GM18868 (cell line): ENCODE measurements at regions not wholly inside any gene's neighbourhood (a gene's known extent, or its start where the extent isn't known, plus 50 kb on each side); places are given as distances from the start of the nearest gene placed in this dataset.

ENCODE experiments used
- ATAC-seq: cut with Tn5 transposase; IDR thresholded peaks from one replicate; pipeline ENCODE4 v1.9.1; 2021; ENCODE audit warnings: mild to moderate bottlenecking, moderate library complexity; ENCODE audit not compliant: unreplicated experiment

GRCh38 chr2:123913143-123913735 lies 111.8 kb upstream of the CNTNAP5 start:
- no peak for ATAC-seq

GRCh38 chr2:123915380-123915779 lies 109.7 kb upstream of the CNTNAP5 start:
- no peak for ATAC-seq

GRCh38 chr2:123916051-123916450 lies 109.0 kb upstream of the CNTNAP5 start:
- ATAC-seq, result no peak

GRCh38 chr2:123916531-123916930 lies 108.6 kb upstream of the CNTNAP5 start:
- no peak for ATAC-seq

GRCh38 chr2:123917241-123917640 lies 107.8 kb upstream of the CNTNAP5 start:
- ATAC-seq, result no peak

GRCh38 chr2:123928358-123928757 lies 96.7 kb upstream of the CNTNAP5 start:
- no peak for ATAC-seq

- no peak for ATAC-seq
Observed at GRCh38 chr2:123935405-123935804, 89.7 kb upstream of the CNTNAP5 start.

GRCh38 chr2:123953846-123954245 lies 71.2 kb upstream of the CNTNAP5 start:
- ATAC-seq, result no peak

- no peak for ATAC-seq
Observed at GRCh38 chr2:123958011-123958410, 67.1 kb upstream of the CNTNAP5 start.

- no peak for ATAC-seq
Observed at GRCh38 chr2:123961576-123961975, 63.5 kb upstream of the CNTNAP5 start.

- ATAC-seq, result peak; percentile 66
Observed at GRCh38 chr2:123971564-123972318, 53.3 kb upstream of the CNTNAP5 start.
